ENCODE measurements at regions not wholly inside any gene's neighbourhood (a gene's known extent, or its start where the extent isn't known, plus 50 kb on each side); places are given as distances from the start of the nearest gene placed in this dataset.

DNA sequence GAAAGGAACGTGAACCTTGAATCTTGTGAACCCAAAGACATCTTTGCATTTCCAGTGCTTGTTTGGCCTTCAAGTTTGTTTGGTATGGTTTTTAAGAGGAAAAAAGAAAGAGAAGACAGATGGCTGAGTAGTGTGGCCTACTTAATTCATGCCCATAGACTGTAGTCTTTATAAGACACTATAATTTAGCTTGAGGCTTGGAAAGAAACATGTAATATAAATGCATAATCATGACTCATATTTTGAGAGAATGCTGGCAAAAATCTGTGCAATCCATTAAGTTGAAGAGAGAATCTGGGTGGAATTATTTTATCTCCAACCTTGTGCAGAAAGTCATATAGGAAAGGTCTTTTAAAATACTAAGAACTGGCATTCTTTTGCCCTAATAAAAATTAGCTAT lies 179.3 kb downstream of the SIPA1L2 start:
- no peaks in the 10 kb centered on the region for H3K27me3 ChIP-seq (ENCODE audit: control insufficient read depth, insufficient read depth, low read length)
- TF ChIP-seq, protein P1, sequence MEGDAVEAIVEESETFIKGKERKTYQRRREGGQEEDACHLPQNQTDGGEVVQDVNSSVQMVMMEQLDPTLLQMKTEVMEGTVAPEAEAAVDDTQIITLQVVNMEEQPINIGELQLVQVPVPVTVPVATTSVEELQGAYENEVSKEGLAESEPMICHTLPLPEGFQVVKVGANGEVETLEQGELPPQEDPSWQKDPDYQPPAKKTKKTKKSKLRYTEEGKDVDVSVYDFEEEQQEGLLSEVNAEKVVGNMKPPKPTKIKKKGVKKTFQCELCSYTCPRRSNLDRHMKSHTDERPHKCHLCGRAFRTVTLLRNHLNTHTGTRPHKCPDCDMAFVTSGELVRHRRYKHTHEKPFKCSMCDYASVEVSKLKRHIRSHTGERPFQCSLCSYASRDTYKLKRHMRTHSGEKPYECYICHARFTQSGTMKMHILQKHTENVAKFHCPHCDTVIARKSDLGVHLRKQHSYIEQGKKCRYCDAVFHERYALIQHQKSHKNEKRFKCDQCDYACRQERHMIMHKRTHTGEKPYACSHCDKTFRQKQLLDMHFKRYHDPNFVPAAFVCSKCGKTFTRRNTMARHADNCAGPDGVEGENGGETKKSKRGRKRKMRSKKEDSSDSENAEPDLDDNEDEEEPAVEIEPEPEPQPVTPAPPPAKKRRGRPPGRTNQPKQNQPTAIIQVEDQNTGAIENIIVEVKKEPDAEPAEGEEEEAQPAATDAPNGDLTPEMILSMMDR (IDR thresholded peaks at IDR 0.05; ENCODE audit: insufficient read depth, low read depth, low read length): no peak
- ChIA-PET CTCF (no interaction called here), POLR2A (no interaction called here)
- H3K4me3 ChIP-seq (ENCODE audit: low read depth, low read length): no peak overlapping the region
- no peaks in the 10 kb centered on the region for H3K36me3 ChIP-seq (ENCODE audit: control insufficient read depth, insufficient read depth, low read length)
- no peak for DNase-seq (ENCODE audit: low read depth)

DNA sequence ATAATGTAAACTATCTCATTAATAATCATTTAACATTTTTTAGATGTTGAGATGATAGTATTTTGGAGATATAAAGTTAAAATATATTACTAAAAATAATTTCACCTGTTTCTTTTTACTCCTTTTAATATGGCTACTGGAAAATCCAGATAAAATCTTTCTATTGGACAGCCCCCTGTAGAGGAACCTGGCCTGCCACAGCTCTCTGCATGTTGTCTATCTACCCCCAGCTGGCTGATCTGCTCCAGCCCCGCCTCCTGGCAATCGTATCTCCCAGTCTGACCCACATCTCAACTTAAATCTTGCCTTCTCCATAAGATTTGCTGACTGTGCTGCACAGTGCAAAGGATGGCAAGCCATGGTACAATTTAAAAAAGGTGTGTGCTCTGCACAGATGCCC lies 182.8 kb downstream of the SIPA1L2 start:
- CTCF ChIA-PET: no interaction called here
- POLR2A ChIA-PET: no interaction called here

DNA sequence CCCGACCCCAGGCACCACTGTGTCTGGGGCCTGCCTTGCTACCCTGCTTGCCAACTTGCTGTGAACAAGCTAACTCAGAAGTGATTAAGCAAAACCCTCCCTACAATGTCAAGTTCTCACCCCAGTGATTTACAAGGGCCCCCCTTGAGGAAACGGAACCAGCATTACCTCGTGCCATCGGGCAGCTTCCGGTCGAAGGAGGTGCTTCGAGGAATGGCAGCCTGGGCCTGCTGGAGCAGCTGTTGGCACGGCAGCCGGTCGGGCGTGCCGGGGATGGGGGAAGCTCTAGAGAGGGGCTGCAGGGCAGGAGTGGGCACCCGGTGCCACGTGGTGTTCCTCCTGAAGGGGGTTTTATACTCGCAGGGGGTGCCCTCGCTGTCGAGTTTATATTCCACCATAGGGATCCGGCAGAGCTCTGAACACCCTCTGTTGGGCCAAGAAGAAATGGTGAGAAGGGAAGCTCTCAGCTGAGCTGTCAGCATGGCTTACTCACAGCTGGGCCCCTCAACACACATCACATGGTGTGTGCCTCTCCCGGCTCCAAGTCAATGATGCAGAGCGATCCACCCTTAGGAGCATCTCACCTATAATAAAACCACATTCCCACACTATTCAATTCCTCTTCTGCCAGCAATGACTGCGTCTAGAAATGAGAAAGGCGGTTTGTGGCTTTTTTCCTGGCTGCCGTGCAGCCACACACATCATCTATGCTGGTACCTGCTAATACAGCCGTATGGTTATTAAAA lies 184.4 kb downstream of the SIPA1L2 start:
- Histone ChIP-seq H3K4me3 (ENCODE audit: low read depth, low read length) (no peak overlapping the region), H3K36me3 (ENCODE audit: control insufficient read depth, insufficient read depth, low read length) (no peaks in the 10 kb centered on the region), H3K27me3 (ENCODE audit: control insufficient read depth, insufficient read depth, low read length) (no peaks in the 10 kb centered on the region)
- DNase-seq (ENCODE audit: low read depth): no peak
- TF ChIP-seq, protein P1 (IDR thresholded peaks at IDR 0.05; ENCODE audit: insufficient read depth, low read depth, low read length): no peak
- POLR2A ChIA-PET: interaction anchor here (0.6 kb wide), 1 partner anchor 335 kb away, joined by 3 read pairs; no protein-coding TSS in a partner anchor
- CTCF ChIA-PET: no interaction called here

More for the DNA sequence above, 182.8 kb downstream of the SIPA1L2 start:
- H3K27me3 ChIP-seq (ENCODE audit: control insufficient read depth, insufficient read depth, low read length): no peaks in the 10 kb centered on the region
- no peak overlapping the region for H3K4me3 ChIP-seq (ENCODE audit: low read depth, low read length)
- DNase-seq (ENCODE audit: low read depth): no peak
- TF ChIP-seq, protein P1 (IDR thresholded peaks at IDR 0.05; ENCODE audit: insufficient read depth, low read depth, low read length): no peak
- H3K36me3 ChIP-seq (ENCODE audit: control insufficient read depth, insufficient read depth, low read length): no peaks in the 10 kb centered on the region

DNA sequence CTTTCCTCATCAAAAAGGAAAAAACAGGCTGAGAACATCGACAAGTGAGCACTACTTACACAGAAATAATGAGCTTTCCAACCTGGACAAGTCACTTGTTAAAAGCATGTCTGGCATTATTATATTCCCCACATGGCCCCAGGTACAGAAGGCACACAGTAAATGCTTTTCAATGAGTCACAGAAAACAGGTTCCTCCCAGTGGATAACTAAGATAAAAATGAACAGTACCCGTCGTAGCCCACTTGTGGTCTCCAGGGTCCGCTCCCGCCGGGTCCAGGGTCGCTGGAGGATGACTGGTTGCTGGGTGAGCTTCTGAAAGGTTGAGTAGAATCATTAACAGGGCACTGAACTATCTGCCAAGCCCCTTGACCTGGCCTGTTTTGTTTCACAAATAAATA lies 186.6 kb downstream of the SIPA1L2 start:
- Histone ChIP-seq H3K27me3 (ENCODE audit: control insufficient read depth, insufficient read depth, low read length) (no peaks in the 10 kb centered on the region; the same call in 1 of the 2 replicates), H3K4me3 (ENCODE audit: low read depth, low read length) (no peak overlapping the region), H3K36me3 (ENCODE audit: control insufficient read depth, insufficient read depth, low read length) (no peaks in the 10 kb centered on the region)
- ChIA-PET POLR2A (no interaction called here), CTCF (no interaction called here)
- TF ChIP-seq, protein P1 (IDR thresholded peaks at IDR 0.05; ENCODE audit: insufficient read depth, low read depth, low read length): no peak
- no peak for DNase-seq (ENCODE audit: low read depth)

DNA sequence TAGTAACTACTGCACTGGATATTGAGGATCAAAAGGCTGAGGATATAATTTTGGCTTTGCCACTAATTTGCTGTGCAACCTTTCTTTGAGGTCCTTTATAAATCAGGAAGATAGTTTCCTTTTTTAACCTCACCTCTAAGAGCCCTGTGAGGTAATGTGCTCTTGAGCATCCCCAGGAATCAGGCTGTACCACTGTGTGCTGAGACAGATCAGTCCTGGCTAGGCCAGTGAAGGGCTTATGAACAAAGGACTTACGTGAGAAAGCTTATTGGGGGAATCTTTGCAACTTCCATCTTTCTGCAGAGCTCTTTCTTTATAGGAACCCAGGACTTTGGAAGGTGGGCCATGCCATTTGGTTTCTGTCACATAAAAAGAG lies 188.9 kb downstream of the SIPA1L2 start:
- Histone ChIP-seq H3K27me3 (ENCODE audit: control insufficient read depth, insufficient read depth, low read length) (no peaks in the 10 kb centered on the region; the same call in 1 of the 2 replicates), H3K36me3 (ENCODE audit: control insufficient read depth, insufficient read depth, low read length) (no peaks in the 10 kb centered on the region), H3K4me3 (ENCODE audit: low read depth, low read length) (no peak overlapping the region)
- TF ChIP-seq, protein P1 (IDR thresholded peaks at IDR 0.05; ENCODE audit: insufficient read depth, low read depth, low read length): no peak
- POLR2A ChIA-PET: no interaction called here
- CTCF ChIA-PET: no interaction called here
- DNase-seq (ENCODE audit: low read depth): no peak
